Middle frontal gyrus (tissue), 1 donor: ENCODE measurements at regions not wholly inside any gene's neighbourhood (a gene's known extent, or its start where the extent isn't known, plus 50 kb on each side); places are given as distances from the start of the nearest gene placed in this dataset.
"Not testable (repeated sequence)": the region's sequence is repeated elsewhere in the genome, so short reads cannot be mapped to it uniquely, and the experiment has no call there.

ENCODE experiments used
- DNase-seq: peaks from one replicate; pipeline ENCODE4 v3.0.0-alpha.2; 2015; ENCODE audit warnings: low spot score; ENCODE audit errors: extremely low spot score

DNA sequence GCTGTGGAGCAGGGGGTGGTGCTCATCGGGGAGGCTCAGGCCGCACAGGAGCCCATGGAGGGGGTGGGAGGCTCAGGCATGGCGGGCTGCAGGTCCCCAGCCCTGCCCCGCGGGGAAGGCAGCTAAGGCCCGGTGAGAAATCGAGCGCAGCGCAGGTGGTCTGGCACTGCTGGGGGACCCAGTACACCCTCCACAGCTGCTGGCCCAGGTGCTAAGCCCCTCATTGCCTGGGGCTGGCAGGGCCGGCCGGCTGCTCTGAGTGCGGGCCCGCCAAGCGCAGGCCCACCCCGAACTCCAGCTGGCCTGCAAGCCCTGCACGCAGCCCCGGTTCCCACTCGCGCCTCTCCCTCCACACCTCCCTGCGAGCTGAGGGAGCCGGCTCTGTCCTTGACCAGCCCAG lies 257.3 kb upstream of the CNTN5 start:
- not testable (repeated sequence) for DNase-seq

DNA sequence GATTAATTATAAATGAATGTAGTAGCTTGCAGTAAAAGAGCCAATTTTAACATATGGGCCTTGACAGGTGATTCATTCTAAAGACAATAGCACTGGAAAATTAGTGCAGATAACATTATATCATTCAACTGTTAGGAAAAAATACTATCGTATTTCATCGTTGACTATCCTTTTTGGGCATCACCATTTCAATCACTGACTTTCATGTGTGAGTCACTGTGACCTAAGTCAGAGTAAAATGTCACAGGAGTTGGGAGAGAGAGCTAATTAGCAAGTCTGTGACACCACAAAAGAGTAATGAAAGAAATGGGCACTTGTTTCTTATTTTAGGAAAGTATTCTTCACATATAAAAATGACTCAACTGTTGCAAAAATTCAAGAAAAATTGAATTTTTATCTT lies 253.8 kb upstream of the CNTN5 start:
- DNase-seq, result no peak

DNA sequence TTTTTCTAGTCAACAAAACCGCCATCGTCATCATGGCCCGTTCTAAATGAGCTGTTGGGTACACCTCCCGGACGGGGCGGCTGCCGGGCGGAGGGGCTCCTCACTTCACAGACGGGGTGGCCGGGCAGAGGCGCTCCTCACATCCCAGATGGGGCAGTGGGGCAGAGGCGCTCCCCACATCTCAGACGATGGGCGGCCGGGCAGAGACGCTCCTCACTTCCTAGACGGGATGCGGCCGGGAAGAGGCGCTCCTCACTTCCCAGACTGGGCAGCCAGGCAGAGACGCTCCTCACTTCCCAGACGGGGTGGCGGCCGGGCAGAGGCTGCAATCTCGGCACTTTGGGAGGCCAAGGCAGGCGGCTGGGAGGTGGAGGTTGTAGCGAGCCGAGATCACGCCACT lies 250.7 kb upstream of the CNTN5 start:
- DNase-seq, result not testable (repeated sequence)

DNA sequence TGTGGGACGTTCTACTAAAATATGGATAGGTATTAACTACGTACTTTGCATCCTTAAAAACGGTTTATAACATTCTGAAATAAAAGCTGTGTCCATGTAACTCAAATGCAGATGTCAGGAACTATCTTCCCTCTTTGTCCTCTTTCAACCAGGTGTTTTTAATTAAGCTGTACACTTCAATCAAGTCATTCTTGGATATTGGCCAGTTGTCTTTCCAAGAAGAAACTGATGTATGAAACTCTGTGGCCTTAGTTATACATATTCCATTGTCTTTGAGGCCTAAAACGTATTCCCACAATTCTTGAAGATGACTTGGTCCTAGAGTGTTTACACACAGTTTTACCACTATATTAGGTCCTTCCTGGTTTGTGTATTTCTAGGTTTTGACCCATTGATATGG lies 249.0 kb upstream of the CNTN5 start:
- no peak for DNase-seq

DNA sequence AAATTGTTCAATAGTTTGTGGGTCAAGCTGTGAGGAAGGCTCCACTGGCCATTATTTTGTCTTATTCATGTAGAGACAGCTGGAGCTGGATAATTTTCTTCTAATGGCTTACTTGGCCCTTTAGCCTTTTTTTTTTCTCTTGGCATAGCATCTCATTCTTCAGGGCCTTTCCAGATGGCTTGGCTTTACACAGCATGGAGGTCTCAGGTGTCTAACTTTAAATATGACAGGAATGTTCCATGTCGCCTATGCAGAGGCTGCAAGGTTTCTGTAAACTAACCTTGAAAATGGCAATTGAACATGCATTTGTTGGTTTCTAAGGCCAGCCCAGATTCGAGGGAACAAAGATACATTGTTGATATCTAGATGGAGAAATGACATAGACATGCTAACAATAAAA lies 247.9 kb upstream of the CNTN5 start:
- DNase-seq, result no peak

DNA sequence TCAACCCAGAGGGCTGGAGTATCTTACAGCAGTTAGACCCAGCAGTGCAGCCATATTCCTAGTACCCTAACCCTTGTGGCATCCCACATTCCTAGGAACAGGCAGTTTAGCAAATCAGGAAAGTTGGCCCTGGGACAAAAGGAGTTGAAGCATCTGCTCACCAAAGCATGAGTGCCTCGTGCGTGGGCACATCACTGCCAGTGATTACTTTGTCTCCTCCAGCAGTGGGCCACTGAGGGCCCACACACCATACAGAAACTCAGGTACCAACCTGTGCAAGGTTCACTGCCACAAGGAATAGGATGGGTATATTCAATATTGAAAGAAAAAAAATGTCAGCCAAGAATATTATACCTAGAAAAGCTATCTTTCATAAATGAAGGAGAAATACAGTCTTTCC lies 227.5 kb upstream of the CNTN5 start:
- no peak for DNase-seq

DNA sequence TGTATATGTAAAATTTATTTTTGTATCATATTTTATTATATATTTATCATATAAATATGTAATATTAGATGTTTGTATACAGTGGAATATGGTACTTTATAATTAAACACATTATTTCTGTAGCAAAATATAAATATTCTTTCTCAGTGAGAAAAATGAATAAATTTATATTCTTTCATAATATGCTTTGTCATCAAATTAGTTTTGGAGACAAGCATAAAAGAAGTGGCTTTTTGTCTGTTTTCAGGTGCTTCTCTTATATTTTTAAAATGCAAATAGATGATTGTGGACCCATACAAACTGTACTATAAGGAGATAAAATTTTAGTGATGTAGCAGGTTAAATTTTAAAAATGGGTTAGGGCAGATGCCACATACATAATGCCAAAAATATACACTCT lies 222.4 kb upstream of the CNTN5 start:
- no peak for DNase-seq

DNA sequence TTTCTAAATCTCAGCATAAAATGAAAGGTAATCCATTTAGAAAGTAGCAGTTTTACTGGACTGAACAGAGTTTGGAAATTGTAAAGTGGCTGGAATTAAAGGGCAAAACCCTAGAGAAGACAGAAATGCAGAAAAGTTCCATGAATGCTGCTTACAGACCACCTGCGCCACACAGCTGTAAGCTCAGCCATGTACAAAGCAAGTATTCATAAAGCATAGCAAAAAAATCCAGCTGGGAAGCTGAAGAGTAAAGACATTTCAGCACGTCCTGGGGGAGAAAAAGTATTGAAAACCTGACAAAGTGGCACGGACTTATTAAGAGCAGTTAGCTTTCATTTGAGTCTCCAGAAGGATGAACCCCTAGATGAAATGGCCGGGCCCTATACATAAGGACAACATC lies 220.1 kb upstream of the CNTN5 start:
- DNase-seq, result no peak

DNA sequence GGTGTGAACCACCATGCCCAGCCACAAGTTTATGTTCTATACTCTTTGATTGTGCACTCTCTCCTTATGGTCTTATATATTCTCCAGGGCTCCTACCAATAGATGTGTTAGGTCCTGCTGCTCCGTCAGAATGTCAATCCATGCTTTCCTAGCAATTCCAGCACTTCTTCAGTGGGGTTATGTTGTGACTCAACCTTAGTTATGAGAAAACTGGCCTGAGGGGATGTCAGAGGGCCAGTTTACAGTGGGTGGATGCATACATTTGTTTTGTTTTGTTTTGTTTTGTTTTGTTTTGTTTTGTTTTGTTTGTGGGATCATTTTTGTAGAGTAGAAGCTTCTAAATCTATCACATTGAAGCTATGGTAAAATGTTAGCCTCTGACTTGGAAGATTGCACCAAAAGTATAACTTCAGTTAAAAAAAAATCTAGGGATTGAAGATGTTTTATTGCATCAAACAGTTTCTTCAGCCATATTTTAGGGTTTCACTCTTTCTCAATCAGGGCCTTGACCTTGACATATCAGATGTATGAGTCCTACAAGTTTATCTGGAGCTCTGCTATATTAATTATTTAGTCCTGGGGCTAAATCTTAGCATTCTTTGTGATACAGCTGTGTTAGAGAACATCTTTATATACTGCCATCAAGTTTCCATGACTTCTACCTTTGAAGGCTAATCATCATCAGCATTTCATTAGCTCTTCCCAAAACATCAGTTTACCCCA lies 191.6 kb upstream of the CNTN5 start:
- DNase-seq, result no peak

DNA sequence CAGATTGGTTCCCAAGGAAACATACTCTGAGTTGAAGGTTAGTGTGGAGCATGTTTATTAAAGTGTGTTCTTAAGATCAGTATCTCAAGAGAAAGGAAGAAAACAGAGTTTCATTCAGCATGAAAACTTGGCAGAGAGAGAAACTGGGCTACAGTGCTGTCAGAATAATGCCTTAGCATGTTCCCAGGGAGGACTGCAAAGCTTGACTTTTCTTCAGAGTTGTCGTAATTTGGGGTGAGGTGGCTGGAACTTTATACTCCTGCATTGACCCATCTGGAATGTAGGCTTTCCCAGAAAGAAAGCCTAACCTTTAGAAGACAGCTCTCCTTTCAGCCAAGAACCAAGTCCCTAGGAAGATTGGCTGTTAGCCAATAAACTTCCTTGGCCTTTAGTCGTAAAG lies 190.8 kb upstream of the CNTN5 start:
- no peak for DNase-seq

DNA sequence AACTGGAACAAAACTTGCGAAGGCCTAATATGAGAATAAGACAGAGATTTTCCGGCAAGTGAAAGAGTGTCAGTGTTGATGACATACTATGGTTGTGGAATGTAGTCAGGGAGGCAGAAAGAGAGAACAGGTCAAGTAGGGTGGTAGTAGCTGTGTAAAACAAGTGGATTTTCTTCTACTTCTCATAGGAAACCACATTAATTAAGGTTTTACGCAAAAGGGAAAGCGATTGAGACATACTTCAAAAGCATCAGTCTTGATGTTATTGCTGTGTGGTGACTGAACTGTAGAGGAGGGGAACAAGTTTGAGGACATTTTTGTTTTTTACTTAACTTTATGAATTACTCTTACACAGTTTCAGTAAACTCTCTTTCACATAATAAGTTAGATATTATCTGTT lies 186.0 kb upstream of the CNTN5 start:
- no peak for DNase-seq

DNA sequence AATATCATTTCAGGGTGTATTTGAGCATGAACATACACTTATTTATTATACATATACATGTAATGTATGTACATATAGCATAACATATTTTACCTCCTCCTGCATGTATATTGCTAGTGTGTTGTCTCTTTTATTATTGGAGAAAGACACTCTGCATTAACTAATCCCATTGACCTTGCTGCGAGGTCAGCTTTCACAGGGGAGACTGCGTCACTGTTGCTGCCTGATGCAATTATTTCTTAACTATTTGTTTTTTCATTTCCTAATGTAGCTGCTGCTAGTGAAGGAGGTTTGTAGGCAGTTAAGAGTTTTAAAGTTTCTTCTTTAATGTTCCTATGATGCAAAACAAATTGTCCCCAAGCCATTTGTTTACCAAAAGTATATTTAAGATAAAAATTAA lies 185.4 kb upstream of the CNTN5 start:
- no peak for DNase-seq

DNA sequence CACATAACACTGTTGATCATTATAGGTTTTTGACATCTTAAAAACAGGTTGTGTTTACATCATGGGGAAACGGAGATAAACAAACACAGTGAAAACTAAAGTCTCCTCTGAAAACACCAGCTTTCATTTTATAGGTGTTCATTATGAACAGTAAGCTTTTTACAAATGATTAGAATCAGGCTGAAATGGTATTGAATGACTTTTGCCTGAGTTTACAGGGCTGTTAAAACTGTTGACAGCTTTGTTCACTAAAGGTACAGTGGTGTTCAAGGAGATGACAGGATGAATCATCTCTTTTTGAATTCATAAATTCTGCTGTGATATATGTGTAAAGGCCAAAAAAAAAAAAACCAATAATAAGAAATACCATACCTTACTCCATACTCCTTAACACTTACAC lies 184.6 kb upstream of the CNTN5 start:
- no peak for DNase-seq

DNA sequence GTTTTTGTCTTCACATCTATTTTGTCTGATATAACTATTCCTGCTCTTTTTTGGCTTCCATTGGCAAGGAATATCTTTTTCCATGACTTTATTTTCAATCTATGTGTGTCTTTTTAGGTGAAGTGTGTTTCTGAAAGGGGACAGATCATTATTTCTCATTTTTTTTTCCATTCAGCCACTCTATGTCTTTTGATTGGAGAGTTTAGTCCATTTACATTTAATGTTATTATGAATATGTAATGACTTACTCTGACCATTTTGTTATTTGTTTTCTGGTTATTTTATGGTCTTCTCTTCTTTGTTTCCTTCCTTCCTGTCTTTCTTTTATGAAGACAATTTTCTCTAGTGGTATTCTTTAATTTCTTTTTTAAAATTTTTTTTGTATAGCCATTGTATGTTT lies 178.6 kb upstream of the CNTN5 start:
- DNase-seq, result no peak

DNA sequence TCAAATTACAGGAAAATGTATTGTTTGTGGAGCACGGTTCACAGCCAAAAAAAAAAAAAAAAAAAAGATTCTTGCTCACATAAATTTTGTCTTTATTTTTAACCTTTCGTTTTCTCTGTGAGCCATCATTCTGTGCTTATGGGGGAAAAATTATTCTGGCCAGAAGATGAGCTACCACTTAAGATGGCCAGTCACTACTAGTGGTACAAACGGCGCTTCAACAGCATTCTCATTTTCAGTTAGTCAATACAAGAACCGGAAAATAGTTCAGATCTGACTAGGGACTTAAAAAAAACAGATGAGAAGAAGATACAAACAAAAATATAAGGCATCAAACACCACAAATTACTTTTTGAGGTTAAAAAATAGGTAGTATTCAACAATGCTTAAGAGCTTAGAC lies 158.6 kb upstream of the CNTN5 start:
- no peak for DNase-seq

DNA sequence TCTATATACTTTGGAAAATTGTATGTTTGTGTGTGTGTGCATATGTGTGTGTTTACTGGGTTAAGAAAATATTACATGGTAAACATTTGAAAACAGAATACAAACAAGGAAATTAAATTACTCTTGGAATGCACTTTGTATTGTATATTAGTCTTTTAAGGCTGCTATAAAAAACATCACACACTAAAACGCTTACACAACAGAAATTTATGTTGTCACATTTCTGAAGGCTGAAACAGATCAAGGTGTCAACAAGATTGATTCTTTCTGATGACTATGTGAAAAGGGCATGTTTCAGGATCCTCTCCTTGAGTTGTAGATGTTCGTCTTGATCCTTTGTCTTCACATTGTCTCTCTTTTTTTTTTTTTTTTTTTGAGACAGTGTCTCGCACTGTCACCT lies 149.1 kb upstream of the CNTN5 start:
- DNase-seq, result no peak

DNA sequence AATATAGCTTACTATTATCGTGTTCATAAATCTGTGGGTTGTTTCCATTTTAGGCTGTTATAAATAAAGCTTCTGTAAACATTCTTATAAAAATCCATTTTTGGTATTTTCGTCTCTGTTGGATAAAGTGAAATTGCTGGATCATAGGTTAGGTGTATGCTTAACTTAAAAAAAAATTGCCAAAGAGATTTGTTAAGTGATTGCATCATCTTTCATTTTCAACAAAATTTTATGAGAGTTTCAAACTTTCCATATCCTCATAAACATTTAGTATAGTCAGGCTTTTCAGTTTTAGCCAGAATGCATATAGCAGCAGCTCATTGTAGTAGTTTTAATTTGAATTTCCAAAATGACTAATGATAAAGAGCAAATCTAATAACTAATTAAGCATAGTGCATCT lies 146.7 kb upstream of the CNTN5 start:
- no peak for DNase-seq

DNA sequence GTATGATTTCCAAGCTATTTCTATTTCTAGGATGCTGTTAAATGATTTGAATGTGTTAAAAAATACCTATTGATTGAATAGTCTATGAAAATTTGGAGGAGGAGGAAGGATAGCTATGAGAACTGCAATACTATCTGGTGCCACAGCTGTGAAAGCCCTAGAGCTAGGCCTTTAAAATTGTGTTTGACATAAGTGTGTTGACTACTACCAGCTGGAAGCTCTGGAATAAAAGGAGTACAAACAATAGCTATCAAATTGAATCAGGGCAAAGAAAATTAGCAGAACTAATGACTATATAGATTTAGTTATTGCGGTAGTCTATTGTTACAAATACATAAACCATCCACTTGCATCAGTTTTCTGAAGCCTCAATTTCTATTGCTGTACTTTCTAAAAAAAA lies 124.8 kb upstream of the CNTN5 start:
- DNase-seq, result no peak

DNA sequence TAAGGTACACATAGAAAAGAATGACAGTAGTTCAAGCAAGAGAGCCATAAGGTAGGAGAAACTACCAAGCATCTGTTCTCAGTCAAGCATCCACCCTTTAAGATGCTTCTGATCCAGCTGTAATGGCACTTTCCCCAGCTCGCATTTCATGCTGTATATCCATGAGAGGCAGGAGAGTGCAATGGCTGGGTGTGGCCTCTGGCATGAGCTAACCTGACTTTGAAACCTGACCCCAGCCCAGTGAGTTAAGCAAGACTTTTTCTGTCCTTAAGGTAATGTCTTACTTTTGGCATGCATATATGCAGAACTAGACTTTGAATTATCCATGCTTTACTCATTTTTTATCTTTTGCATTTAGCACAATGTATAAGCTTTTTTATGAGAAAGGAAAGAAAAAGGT lies 79.8 kb upstream of the CNTN5 start:
- DNase-seq, result no peak

DNA sequence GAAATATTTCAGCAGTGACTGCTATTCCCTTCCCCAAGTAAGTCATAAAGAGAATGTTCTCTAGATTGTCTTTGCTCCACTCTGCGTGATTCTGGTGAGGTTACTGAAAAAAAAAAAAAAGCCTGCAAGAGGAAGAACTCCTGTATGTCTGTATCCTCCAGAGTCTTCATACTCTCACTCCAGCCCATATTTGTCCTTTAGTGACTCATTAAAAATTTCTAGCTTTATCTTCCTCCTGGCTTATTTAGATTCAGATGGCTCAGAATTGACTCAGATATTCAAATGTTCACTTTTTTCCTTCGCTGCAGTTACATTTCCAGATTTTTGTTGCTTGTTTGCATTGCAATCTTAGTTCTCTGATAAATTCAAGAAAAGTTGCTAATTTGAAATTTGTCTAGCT lies 76.3 kb upstream of the CNTN5 start:
- no peak for DNase-seq

DNA sequence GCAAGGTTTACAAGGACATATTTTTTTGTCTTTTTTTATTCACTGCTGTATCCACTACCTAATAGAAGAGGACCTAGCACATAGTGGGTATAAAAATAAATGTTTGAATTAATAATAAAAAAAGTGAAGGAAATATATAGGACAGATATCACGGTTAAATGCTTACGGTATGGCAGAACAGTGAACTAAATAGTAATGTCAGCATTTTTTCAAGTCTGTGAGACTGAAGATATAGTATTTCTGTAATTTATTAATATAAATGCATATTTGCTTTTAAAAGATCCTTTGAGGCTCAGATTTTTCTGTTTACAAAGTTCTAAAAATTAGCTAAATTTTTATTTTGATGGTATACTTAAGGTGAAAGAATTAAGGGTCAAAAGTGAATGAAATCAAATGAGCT lies 68.6 kb upstream of the CNTN5 start:
- DNase-seq, result no peak

DNA sequence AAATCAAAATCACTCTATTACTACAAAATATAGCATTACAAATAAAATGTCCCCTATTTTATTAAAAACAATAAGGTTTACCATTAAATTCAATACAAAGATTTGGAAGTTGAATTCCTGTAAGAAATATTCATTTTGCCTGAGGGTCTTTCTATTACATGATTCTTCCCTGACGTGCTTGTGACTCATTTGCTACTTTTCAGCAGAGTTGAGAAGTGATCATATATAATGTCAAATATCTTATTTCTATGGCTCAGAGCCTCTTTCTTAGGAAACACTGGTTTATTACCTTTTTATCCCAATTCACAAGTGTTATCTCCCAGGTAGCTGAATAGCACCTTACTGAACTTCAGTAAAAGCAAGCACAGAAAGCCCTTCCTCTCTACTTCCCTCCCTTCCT lies 65.2 kb upstream of the CNTN5 start:
- no peak for DNase-seq

DNA sequence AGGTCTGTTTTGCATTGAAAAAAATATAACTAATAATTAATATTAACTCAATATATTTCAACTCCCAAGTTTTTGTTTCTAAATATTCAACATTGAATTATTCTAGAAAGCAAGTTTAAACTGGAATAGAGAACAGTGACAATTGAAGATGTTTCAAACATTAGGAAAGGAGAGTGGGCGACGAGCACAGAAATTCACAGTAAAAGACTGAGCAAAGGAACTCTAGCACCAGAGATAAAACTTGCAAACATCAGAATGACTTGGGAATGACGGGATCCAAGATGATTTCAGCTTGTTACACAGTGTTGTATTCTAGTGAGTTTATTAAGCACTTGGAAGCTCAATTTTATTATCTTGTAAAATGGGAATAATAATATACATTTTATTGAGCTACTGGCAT lies 56.6 kb upstream of the CNTN5 start:
- DNase-seq, result no peak

DNA sequence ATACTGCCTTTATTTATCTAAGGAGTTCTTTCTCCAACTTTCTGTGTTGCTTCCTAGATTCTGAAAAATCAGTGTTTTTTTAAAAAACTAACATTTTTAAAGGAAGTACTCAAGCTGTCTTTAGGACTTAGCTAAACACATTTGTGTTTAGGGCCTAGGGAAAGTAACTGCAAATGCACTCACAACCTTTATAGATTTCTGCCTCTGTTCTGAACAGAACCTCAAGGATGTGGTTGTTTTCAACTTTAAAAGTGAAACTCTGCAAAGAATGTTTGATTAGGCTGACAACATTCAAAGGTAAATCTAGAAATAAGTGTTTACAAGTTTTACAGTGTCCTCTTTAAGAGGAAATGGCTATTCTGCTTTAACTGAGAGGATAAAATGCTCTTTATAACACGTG lies 55.4 kb upstream of the CNTN5 start:
- DNase-seq, result no peak
